ENCODE measurements at regions not wholly inside any gene's neighbourhood (a gene's known extent, or its start where the extent isn't known, plus 50 kb on each side); places are given as distances from the start of the nearest gene placed in this dataset.

GRCh38 chr7:98565103-98565502 lies 52.0 kb upstream of the NPTX2 start:
- DNase-seq (ENCODE audit: low read depth in 3 of 3, low spot score in 1 of 3), result no peak

GRCh38 chr7:98562871-98563495 lies 54.1 kb upstream of the NPTX2 start:
- DNase-seq (ENCODE audit: low read depth in 3 of 3, low spot score in 1 of 3), result no peak

GRCh38 chr7:98562381-98562823 lies 54.7 kb upstream of the NPTX2 start:
- no peak for DNase-seq (ENCODE audit: low read depth in 3 of 3, low spot score in 1 of 3)

- DNase-seq (ENCODE audit: low read depth in 3 of 3, low spot score in 1 of 3), result no peak
Observed at GRCh38 chr7:98559958-98560357, 57.1 kb upstream of the NPTX2 start.

GRCh38 chr7:98559219-98559618 lies 57.9 kb upstream of the NPTX2 start:
- DNase-seq (ENCODE audit: low read depth in 3 of 3, low spot score in 1 of 3), result no peak

GRCh38 chr7:98557538-98558031 lies 59.5 kb upstream of the NPTX2 start:
- DNase-seq (ENCODE audit: low read depth in 3 of 3, low spot score in 1 of 3), result no peak

GRCh38 chr7:98556288-98556687 lies 60.8 kb upstream of the NPTX2 start:
- no peak for DNase-seq (ENCODE audit: low read depth in 3 of 3, low spot score in 1 of 3)

GRCh38 chr7:98555403-98555802 lies 61.7 kb upstream of the NPTX2 start:
- DNase-seq (ENCODE audit: low read depth in 3 of 3, low spot score in 1 of 3), result no peak

- no peak for DNase-seq (ENCODE audit: low read depth in 3 of 3, low spot score in 1 of 3)
Observed at GRCh38 chr7:98553666-98554065, 63.4 kb upstream of the NPTX2 start.

GRCh38 chr7:98551611-98552273 lies 65.3 kb upstream of the NPTX2 start:
- DNase-seq (ENCODE audit: low read depth in 3 of 3, low spot score in 1 of 3), result no peak

- no peak for DNase-seq (ENCODE audit: low read depth in 3 of 3, low spot score in 1 of 3)
Observed at GRCh38 chr7:98548971-98549370, 68.1 kb upstream of the NPTX2 start.

- no peak for DNase-seq (ENCODE audit: low read depth in 3 of 3, low spot score in 1 of 3)
Observed at GRCh38 chr7:98548370-98548769, 68.7 kb upstream of the NPTX2 start.

GRCh38 chr7:98541101-98541500 lies 76.0 kb upstream of the NPTX2 start:
- no peak for DNase-seq (ENCODE audit: low read depth in 3 of 3, low spot score in 1 of 3)

GRCh38 chr7:98539865-98540264 lies 77.2 kb upstream of the NPTX2 start:
- no peak for DNase-seq (ENCODE audit: low read depth in 3 of 3, low spot score in 1 of 3)

GRCh38 chr7:98536803-98537202 lies 80.3 kb upstream of the NPTX2 start:
- no peak for DNase-seq (ENCODE audit: low read depth in 3 of 3, low spot score in 1 of 3)

- DNase-seq (ENCODE audit: low read depth in 3 of 3, low spot score in 1 of 3), result no peak
Observed at GRCh38 chr7:98534493-98534892, 82.6 kb upstream of the NPTX2 start.

GRCh38 chr7:98531717-98532116 lies 85.4 kb upstream of the NPTX2 start:
- DNase-seq (ENCODE audit: low read depth in 3 of 3, low spot score in 1 of 3), result no peak

GRCh38 chr7:98528079-98528478 lies 89.0 kb upstream of the NPTX2 start:
- DNase-seq (ENCODE audit: low read depth in 3 of 3, low spot score in 1 of 3), result no peak

GRCh38 chr7:98526059-98526458 lies 91.0 kb upstream of the NPTX2 start:
- no peak for DNase-seq (ENCODE audit: low read depth in 3 of 3, low spot score in 1 of 3)

- DNase-seq (ENCODE audit: low read depth in 3 of 3, low spot score in 1 of 3), result no peak
Observed at GRCh38 chr7:98521089-98521692, 95.9 kb upstream of the NPTX2 start.

- DNase-seq (ENCODE audit: low read depth in 3 of 3, low spot score in 1 of 3), result no peak
Observed at GRCh38 chr7:98520356-98520951, 96.6 kb upstream of the NPTX2 start.
